GM12873 (cell line): ENCODE measurements at regions not wholly inside any gene's neighbourhood (a gene's known extent, or its start where the extent isn't known, plus 50 kb on each side); places are given as distances from the start of the nearest gene placed in this dataset.

Experiments
- TF ChIP-seq, protein P1 (sequence below): IDR thresholded peaks from 2 replicates; pipeline ENCODE4 v1.5.1; 2012; ENCODE audit warnings: low read depth, mild to moderate bottlenecking, moderate library complexity, low read length, control low read depth; ENCODE audit not compliant: insufficient read depth; ENCODE audit errors: missing control alignments

DNA sequence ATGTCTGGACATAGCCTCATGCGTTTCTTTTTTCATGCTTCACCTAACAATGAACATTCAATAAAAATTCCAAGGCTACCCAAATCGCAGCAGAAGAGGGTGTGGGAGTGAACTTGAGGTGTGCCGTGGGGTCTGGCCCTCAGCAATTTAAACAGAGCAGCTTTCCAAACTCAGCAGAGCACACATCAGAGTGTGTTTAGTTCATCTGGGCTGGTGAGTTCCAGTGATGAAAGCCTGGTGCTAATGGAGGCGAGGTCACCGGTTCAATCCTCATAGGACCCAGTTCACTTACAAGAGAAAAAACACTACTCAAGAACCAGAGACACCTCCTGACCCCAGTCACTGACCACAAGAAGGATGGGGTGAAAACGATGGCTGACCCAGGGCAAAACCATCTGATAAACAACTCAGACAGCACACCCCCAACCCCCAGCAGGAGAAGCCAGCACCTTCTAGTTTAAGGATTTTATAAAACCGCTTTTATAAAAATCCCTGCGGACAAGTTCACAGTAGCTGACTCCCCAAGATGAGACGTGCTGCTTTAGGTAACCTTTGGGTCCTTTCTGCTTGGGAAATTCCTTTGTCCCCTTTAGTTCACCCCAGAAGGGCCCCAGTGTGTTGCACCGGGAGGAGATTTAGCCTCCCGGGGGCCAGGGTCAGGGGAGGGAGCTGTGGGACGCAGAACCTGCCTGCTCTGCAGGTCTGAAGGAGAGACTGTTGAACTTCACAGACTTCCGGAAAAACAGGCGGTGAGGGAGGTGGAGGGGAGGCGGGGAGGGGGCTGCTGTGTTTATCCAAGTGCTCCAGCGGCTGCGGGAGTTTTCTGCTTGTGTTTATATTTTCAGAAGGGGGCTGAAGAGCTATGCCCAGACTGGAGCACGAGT, 152.7 kb upstream of the SOX11 start:
- TF ChIP-seq, protein P1, sequence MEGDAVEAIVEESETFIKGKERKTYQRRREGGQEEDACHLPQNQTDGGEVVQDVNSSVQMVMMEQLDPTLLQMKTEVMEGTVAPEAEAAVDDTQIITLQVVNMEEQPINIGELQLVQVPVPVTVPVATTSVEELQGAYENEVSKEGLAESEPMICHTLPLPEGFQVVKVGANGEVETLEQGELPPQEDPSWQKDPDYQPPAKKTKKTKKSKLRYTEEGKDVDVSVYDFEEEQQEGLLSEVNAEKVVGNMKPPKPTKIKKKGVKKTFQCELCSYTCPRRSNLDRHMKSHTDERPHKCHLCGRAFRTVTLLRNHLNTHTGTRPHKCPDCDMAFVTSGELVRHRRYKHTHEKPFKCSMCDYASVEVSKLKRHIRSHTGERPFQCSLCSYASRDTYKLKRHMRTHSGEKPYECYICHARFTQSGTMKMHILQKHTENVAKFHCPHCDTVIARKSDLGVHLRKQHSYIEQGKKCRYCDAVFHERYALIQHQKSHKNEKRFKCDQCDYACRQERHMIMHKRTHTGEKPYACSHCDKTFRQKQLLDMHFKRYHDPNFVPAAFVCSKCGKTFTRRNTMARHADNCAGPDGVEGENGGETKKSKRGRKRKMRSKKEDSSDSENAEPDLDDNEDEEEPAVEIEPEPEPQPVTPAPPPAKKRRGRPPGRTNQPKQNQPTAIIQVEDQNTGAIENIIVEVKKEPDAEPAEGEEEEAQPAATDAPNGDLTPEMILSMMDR = no peak

DNA sequence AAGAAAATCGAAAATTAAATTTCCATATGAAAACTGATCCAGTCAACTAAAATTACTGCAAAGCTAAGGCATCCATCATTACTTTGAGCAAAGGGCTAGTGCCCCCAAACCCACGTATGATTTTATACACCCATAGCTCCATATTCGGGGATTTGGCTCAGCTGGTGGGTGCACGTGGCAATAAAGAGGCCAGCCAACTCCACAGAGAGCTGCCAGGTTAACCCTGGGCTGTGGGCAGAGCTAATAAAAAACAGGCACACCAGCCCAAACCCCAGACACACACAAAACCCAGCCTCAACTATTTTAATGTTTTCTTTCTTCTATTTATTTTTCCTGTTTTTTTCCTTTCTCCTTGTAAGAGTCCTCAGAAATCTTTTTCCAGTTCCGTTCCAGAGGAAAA, 151.3 kb upstream of the SOX11 start:
- TF ChIP-seq, protein P1 = no peak

DNA sequence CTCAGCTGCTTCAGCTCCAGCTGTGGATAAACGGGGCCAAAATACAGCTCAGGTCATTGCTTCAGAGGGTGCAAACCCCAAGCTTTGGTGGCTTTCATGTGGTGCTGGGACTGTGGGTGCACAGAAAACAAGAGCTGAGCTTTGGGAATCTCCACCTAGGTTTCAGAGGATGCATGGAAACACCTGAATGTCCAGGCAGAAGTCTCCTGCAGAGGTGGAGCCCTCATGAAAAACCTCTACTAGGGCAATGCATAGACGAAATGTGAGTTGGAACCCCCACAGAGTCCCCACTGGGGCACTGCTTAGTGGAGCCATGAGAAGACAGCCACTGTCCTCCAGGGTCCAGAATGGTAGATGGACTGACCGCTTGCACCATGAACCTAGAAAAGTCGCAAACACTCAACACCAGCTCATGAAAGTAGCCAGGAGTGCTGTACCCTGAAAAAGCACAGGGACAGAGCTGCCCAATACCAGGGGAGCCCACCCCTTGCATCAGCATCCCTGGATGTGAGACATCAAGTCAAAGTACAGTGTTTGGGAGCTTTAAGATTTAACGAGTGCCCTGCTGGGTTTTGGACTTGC, 147.9 kb upstream of the SOX11 start:
- TF ChIP-seq, protein P1 = no peak

DNA sequence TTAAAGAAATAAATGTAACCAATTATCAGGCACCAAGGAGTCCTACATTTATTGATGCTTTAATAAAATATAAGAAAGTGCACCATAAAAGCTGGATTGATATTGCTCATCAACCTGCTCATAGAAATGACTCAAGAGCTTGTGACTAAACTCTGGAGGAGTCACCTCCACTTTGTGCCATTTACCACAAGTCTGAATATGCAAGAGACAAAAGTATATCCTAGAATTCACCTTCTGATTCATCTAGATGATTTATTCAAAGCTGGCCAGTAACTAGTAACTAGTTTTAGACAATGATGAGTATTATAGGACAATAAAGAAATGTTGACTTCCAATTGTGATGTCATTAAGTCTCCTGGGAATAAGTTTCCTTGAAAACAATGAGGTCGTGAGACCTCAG, 146.0 kb upstream of the SOX11 start:
- TF ChIP-seq, protein P1 = no peak

DNA sequence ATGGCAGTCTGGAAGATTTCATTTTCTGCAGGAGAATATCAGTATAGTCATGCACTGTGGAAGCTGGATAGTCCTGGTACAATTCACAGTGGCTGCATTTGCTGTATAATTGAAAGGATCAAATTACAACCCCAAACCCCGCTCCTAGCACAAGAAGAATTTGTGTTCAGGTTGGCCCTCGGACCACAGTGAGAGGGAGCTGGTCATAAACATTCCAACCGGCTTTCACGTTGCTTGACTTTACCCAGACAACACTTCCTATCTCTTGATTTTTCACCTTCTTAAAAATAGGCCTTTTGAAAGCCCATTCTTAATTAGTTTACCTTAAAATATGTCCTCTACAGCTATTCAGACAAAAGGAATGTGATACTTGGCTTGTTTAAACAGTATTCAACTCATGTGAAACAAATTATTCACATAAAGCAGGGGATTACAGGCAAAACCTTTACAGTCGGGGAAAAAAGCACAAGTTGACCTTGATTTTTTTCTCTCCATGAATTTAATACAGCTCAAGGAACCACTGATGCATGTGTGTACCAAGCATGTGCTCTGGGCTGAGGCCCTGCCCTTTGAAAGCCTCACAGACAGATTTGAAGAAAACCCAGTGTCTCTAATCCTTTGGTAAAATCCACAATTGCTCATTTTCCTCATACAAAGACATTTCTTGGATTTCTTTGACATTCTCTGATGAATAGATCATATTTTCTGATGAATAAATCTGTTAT, 143.0 kb upstream of the SOX11 start:
- TF ChIP-seq, protein P1 = no peak

DNA sequence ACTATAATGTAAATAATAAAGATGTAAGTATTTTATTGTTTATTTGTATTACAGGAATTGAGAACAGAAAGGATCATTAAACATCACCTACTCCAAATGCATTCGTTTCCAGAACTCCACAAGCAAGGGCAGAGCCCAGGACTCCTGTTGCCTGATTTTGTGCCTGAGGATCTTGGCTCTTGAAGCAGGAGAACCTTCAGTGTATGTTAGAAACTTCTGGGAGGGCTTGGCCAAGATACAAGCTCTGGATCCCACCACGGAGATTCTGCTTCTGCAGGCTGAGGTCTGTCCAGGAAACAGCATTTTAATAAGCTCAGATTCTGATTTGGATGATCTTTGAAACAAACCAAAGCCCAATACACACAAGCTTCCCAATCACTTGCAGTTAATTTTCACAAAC, 142.4 kb upstream of the SOX11 start:
- TF ChIP-seq, protein P1 = no peak

DNA sequence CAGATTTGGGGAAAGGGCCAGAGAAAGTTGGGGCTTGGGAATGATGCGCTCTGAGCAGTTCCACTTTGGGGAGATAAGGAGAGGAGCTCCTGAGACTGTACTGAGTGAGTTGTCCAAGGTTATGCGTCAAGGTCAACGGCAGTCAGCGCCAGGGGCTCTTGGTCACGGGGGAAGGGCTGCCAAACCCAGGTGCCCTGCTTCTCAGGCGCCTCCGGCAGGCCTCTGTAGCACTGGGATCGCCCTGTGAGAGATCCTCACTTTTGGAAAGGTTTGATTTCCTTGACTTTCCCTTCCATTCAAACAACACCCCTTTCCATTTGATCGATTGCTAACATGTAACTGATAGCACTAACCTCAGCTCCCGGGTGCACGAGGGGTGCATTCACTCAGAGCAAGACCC, 136.5 kb upstream of the SOX11 start:
- TF ChIP-seq, protein P1 = no peak
